GM21515 (cell line): ENCODE measurements at regions not wholly inside any gene's neighbourhood (a gene's known extent, or its start where the extent isn't known, plus 50 kb on each side); places are given as distances from the start of the nearest gene placed in this dataset.

Source experiments
- ATAC-seq: cut with Tn5 transposase; IDR thresholded peaks from one replicate; pipeline ENCODE4 v1.9.1; 2021; ENCODE audit not compliant: unreplicated experiment

- ATAC-seq = no peak
These were observed 83.0 kb downstream of the CXCL12 start for GRCh38 chr10:44301781-44302355.

GRCh38 chr10:44300666-44301649, 83.9 kb downstream of the CXCL12 start:
- peak; percentile 83 for ATAC-seq

GRCh38 chr10:44298713-44299112, 86.2 kb downstream of the CXCL12 start:
- ATAC-seq = no peak

GRCh38 chr10:44297963-44298362, 86.9 kb downstream of the CXCL12 start:
- ATAC-seq = no peak

- no peak for ATAC-seq
These were observed 89.2 kb downstream of the CXCL12 start for GRCh38 chr10:44295644-44296241.

- ATAC-seq = no peak
These were observed 90.0 kb downstream of the CXCL12 start for GRCh38 chr10:44294726-44295412.

- no peak for ATAC-seq
These were observed 91.1 kb downstream of the CXCL12 start for GRCh38 chr10:44293842-44294241.

GRCh38 chr10:44293306-44293778, 91.6 kb downstream of the CXCL12 start:
- no peak for ATAC-seq

GRCh38 chr10:44292390-44293002, 92.4 kb downstream of the CXCL12 start:
- no peak for ATAC-seq

GRCh38 chr10:44291091-44291490, 93.8 kb downstream of the CXCL12 start:
- no peak for ATAC-seq

GRCh38 chr10:44289125-44289524, 95.8 kb downstream of the CXCL12 start:
- no peak for ATAC-seq

GRCh38 chr10:44287408-44287807, 97.5 kb downstream of the CXCL12 start:
- no peak for ATAC-seq

- ATAC-seq = no peak
These were observed 100.5 kb downstream of the CXCL12 start for GRCh38 chr10:44284198-44285084.

GRCh38 chr10:44282626-44283300, 102.1 kb downstream of the CXCL12 start:
- ATAC-seq = no peak

- ATAC-seq = no peak
These were observed 103.2 kb downstream of the CXCL12 start for GRCh38 chr10:44281662-44282061.

GRCh38 chr10:44281089-44281613, 103.7 kb downstream of the CXCL12 start:
- ATAC-seq = no peak

GRCh38 chr10:44280226-44281014, 104.5 kb downstream of the CXCL12 start:
- ATAC-seq = no peak
